GM10266 (cell line): ENCODE measurements at regions not wholly inside any gene's neighbourhood (a gene's known extent, or its start where the extent isn't known, plus 50 kb on each side); places are given as distances from the start of the nearest gene placed in this dataset.

ENCODE experiments used
- DNase-seq: peaks from one replicate; pipeline ENCODE4 v3.0.0; 2012; ENCODE audit errors: extremely low spot score
- TF ChIP-seq, protein P1 (sequence below): IDR thresholded peaks from 2 replicates; pipeline ENCODE4 v1.5.1; 2012; ENCODE audit warnings: mild to moderate bottlenecking, low read depth; ENCODE audit not compliant: control insufficient read depth, insufficient read depth; ENCODE audit errors: missing control alignments

DNA sequence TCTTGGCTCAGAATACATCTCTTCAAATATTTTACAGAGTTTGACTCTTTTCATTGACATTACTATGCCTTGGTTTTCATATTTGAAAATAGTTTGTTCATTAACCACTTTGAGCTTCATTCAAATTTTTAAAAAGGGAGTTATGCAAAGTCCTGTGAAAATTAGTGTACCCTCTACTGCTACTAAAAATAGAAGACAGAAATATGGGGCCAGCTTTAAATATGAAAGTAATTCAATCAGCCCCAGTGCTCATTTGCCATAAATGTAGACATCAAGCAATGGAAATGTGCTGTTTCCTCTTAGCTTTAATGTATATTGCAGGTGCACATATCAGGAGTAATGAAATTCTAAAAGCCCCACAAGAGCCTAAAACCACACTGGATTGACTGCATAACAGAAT is 218.7 kb downstream of the SPATA18 start:
- TF ChIP-seq, protein P1, sequence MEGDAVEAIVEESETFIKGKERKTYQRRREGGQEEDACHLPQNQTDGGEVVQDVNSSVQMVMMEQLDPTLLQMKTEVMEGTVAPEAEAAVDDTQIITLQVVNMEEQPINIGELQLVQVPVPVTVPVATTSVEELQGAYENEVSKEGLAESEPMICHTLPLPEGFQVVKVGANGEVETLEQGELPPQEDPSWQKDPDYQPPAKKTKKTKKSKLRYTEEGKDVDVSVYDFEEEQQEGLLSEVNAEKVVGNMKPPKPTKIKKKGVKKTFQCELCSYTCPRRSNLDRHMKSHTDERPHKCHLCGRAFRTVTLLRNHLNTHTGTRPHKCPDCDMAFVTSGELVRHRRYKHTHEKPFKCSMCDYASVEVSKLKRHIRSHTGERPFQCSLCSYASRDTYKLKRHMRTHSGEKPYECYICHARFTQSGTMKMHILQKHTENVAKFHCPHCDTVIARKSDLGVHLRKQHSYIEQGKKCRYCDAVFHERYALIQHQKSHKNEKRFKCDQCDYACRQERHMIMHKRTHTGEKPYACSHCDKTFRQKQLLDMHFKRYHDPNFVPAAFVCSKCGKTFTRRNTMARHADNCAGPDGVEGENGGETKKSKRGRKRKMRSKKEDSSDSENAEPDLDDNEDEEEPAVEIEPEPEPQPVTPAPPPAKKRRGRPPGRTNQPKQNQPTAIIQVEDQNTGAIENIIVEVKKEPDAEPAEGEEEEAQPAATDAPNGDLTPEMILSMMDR, result no peak

DNA sequence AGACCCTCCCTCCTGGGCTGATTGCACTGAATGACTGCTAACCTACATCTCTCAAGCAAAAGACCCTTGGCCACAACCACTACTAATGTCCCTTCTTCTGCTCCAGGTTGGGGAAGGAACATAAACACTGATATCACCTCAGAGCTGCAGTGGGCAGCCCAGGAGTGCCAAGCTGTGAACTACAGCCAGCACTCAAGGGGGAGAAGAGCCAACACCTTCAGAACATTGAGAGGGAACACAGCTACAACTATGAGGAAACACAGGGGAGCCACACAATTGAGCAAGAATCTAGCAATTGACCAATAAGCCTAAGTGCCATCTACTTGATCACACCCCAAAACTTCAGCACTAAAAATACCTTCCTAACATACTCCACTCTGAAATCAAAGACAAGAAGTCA is 222.8 kb downstream of the SPATA18 start:
- DNase-seq, result no peak
- TF ChIP-seq, protein P1, result no peak

More for the DNA sequence above, 218.7 kb downstream of the SPATA18 start:
- DNase-seq, result no peak

DNA sequence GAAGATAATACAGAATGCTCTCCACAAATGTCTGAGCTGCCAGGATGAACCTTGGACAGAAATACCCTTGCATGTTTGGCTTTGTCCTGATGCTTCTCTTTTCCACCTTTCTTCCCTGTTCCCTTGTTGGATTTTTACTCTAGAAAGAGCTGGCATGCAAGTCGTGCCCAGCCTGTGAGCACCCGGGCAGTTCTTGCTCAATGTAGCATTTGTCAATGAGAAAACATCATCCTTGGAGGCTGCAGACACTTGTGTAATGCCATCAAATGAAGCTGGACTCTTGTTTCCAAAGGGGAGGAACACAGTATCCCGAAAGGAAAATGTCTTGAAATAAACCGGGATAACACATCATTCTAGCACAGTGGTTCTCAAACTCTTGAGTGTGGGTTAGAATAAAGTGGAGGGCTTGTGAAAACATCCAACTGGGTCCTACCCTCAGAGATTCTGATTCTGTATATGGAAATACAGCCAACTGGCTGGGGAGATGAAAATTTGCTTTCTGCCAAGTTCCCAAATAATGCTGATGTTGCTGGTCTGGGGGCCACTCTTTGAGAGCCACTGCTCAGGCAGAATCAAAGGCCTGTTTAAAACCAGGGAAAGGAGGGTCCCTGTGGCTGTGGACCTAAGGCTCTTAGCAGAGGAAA is 237.2 kb downstream of the SPATA18 start:
- DNase-seq, result no peak
- TF ChIP-seq, protein P1, result no peak

- TF ChIP-seq, protein P1, result no peak
- DNase-seq, result no peak
These were observed 239.4 kb downstream of the SPATA18 start for GRCh38 chr4:52290466-52290865.

GRCh38 chr4:52292245-52292644 is 241.1 kb downstream of the SPATA18 start:
- DNase-seq, result no peak
- TF ChIP-seq, protein P1, result no peak

DNA sequence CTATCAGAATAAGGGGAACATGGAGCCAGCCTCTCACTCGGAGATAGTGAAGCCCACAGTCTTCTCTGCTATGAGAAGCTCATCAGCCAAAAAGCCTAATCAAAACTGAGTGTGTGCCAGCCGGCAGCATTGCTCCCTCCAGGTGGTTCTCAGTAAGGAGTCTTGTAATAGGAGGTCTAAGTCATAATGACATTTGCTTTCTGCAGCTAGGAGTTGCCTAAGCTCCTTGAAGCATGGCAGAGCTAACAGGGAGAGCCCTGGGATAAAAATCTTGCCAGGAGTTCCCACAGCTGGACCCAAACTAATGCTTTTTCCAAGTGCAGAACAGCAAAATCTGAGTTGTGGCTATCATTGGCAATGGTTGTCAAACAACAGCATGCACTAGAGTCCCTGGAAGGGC is 245.2 kb downstream of the SPATA18 start:
- no peak for DNase-seq
- TF ChIP-seq, protein P1, result no peak

- TF ChIP-seq, protein P1, result no peak
- DNase-seq, result no peak
These were observed 247.3 kb downstream of the SPATA18 start for GRCh38 chr4:52298444-52298843.
